IMR-90 (cell line): ENCODE measurements at regions not wholly inside any gene's neighbourhood (a gene's known extent, or its start where the extent isn't known, plus 50 kb on each side); places are given as distances from the start of the nearest gene placed in this dataset.

Source experiments
- BHLHE40 ChIP-seq: fragments of 150-350 bp; IDR thresholded peaks from 2 replicates; pipeline ENCODE4 v1.6.1; 2016; ENCODE audit warnings: mild to moderate bottlenecking, low read depth, low read length
- CEBPB ChIP-seq: IDR thresholded peaks from 2 replicates; pipeline ENCODE4 v1.6.1; 2012; ENCODE audit warnings: low read depth, low read length, improper control_type of control experiment
- CHD1 ChIP-seq: IDR thresholded peaks from 2 replicates; pipeline ENCODE4 v1.6.1; 2012; ENCODE audit warnings: low read depth, low read length, improper control_type of control experiment
- FOS ChIP-seq: fragments of 150-350 bp; IDR thresholded peaks from 2 replicates; pipeline ENCODE4 v1.6.1; 2016; ENCODE audit warnings: low read depth, low read length
- MAFK ChIP-seq: IDR thresholded peaks from 2 replicates; pipeline ENCODE4 v1.6.1; 2012; ENCODE audit warnings: low read depth, low read length, improper control_type of control experiment
- MXI1 ChIP-seq: IDR thresholded peaks from 2 replicates; pipeline ENCODE4 v1.6.1; 2012; ENCODE audit warnings: low read depth, mild to moderate bottlenecking, low read length, moderate library complexity, borderline replicate concordance
- NFE2L2 ChIP-seq: fragments of 150-350 bp; IDR thresholded peaks from 2 replicates; pipeline ENCODE4 v1.6.1; 2016; ENCODE audit warnings: low read depth, mild to moderate bottlenecking, low read length
- POLR2A ChIP-seq: IDR thresholded peaks from 2 replicates; pipeline ENCODE4 v1.6.1; 2012; ENCODE audit warnings: mild to moderate bottlenecking, low read depth, low read length
- RAD21 ChIP-seq: IDR thresholded peaks from 2 replicates; pipeline ENCODE4 v1.6.1; 2012; ENCODE audit warnings: low read length, improper control_type of control experiment
- RCOR1 ChIP-seq: IDR thresholded peaks from 2 replicates; pipeline ENCODE4 v1.6.1; 2012; ENCODE audit warnings: mild to moderate bottlenecking, low read length, improper control_type of control experiment; ENCODE audit not compliant: insufficient replicate concordance
- TF ChIP-seq, protein P1 (sequence below): conservative IDR thresholded peaks from 2 replicates; pipeline ENCODE4 v1.5.1; 2012; ENCODE audit warnings: mild to moderate bottlenecking, low read depth, low read length, improper control_type of control experiment
- TF ChIP-seq, protein P2 (sequence below): fragments of 150-350 bp; IDR thresholded peaks from 2 replicates; pipeline ENCODE4 v1.6.1; 2017; ENCODE audit warnings: mild to moderate bottlenecking, antibody characterized with exemption, low read length, low read depth

DNA sequence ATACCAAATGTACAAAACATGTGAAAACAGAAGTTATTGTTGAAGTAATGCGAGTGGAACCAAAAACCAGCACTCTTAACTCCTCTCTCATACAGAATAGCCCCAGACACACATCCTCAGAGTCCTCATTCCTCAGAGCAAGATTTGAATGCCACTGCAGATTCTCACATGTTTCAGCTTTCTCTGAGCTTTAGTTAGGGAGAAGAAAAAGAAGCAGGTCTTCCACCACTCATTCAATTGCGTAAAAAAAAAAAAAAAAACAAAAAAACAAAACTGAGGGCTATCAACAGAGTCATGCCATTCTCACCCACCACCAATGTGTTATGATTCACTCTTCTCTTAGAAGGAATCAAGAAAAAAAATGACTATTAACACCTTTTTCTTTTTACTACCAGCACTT, 287.7 kb downstream of the IPMK start:
- TF ChIP-seq, protein P1, sequence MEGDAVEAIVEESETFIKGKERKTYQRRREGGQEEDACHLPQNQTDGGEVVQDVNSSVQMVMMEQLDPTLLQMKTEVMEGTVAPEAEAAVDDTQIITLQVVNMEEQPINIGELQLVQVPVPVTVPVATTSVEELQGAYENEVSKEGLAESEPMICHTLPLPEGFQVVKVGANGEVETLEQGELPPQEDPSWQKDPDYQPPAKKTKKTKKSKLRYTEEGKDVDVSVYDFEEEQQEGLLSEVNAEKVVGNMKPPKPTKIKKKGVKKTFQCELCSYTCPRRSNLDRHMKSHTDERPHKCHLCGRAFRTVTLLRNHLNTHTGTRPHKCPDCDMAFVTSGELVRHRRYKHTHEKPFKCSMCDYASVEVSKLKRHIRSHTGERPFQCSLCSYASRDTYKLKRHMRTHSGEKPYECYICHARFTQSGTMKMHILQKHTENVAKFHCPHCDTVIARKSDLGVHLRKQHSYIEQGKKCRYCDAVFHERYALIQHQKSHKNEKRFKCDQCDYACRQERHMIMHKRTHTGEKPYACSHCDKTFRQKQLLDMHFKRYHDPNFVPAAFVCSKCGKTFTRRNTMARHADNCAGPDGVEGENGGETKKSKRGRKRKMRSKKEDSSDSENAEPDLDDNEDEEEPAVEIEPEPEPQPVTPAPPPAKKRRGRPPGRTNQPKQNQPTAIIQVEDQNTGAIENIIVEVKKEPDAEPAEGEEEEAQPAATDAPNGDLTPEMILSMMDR = no peak
- TF ChIP-seq FOS (no peak), POLR2A (no peak), MAFK (no peak), NFE2L2 (no peak), RAD21 (no peak), CHD1 (no peak), MXI1 (no peak), CEBPB (no peak), RCOR1 (no peak), BHLHE40 (no peak)
- TF ChIP-seq, protein P2, sequence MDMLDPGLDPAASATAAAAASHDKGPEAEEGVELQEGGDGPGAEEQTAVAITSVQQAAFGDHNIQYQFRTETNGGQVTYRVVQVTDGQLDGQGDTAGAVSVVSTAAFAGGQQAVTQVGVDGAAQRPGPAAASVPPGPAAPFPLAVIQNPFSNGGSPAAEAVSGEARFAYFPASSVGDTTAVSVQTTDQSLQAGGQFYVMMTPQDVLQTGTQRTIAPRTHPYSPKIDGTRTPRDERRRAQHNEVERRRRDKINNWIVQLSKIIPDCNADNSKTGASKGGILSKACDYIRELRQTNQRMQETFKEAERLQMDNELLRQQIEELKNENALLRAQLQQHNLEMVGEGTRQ = no peak
